Ishikawa (cell line): ENCODE measurements at regions not wholly inside any gene's neighbourhood (a gene's known extent, or its start where the extent isn't known, plus 50 kb on each side); places are given as distances from the start of the nearest gene placed in this dataset.

Experiments
- CEBPB ChIP-seq: IDR thresholded peaks from 2 replicates; pipeline ENCODE4 v1.6.1; 2012
- CREB1 ChIP-seq: IDR thresholded peaks from 2 replicates; pipeline ENCODE4 v1.6.1; 2012; ENCODE audit warnings: low read depth
- EGR1 ChIP-seq: IDR thresholded peaks from 2 replicates; pipeline ENCODE4 v1.6.1; 2012
- EP300 ChIP-seq: IDR thresholded peaks from 2 replicates; pipeline ENCODE4 v1.6.1; 2012; ENCODE audit warnings: borderline replicate concordance
- FOXM1 ChIP-seq: IDR thresholded peaks from 2 replicates; pipeline ENCODE4 v1.6.1; 2012; ENCODE audit warnings: low read depth, borderline replicate concordance
- NFIC ChIP-seq: IDR thresholded peaks from 2 replicates; pipeline ENCODE4 v1.6.1; 2012
- RAD21 ChIP-seq: IDR thresholded peaks from 2 replicates; pipeline ENCODE4 v1.6.1; 2012; ENCODE audit warnings: low read depth
- REST ChIP-seq: IDR thresholded peaks from 2 replicates; pipeline ENCODE4 v1.6.1; 2012; ENCODE audit warnings: low read depth, mild to moderate bottlenecking
- TAF1 ChIP-seq: IDR thresholded peaks from 2 replicates; pipeline ENCODE4 v1.6.1; 2012; ENCODE audit warnings: low read depth, mild to moderate bottlenecking
- TCF12 ChIP-seq: IDR thresholded peaks from 2 replicates; pipeline ENCODE4 v1.6.1; 2012; ENCODE audit warnings: low read depth
- TEAD4 ChIP-seq: IDR thresholded peaks from 2 replicates; pipeline ENCODE4 v1.6.1; 2012
- YY1 ChIP-seq: IDR thresholded peaks from 2 replicates; pipeline ENCODE4 v1.6.1; 2012; ENCODE audit warnings: low read depth
- ZBTB7A ChIP-seq: IDR thresholded peaks from 2 replicates; pipeline ENCODE4 v1.6.1; 2012; ENCODE audit warnings: low read depth
- TF ChIP-seq, protein P1 (sequence below): IDR thresholded peaks from 2 replicates; pipeline ENCODE4 v1.6.1; 2012
- TF ChIP-seq, protein P2 (sequence below): IDR thresholded peaks from 2 replicates; pipeline ENCODE4 v1.6.1; 2012

DNA sequence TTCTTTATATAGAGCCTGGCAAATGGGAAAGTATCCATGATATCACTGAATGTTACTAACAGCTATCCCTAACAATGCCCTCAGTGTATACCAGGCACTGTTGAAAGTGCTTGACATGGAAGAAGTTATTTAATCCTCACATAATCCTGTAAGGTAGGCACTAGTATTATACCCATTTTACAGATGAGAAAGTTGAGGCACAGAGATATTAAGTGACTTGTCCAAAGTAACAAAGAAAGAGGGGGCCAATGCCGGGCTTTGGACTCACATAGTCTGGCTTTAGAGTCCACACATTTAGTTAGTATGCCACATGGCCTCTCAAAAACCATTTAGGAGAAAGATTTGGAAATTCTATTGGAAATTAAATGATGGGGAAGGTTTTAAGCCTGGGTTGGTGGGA, 220.8 kb upstream of the PLET1 start:
- TF ChIP-seq, protein P1, sequence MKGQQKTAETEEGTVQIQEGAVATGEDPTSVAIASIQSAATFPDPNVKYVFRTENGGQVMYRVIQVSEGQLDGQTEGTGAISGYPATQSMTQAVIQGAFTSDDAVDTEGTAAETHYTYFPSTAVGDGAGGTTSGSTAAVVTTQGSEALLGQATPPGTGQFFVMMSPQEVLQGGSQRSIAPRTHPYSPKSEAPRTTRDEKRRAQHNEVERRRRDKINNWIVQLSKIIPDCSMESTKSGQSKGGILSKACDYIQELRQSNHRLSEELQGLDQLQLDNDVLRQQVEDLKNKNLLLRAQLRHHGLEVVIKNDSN = no peak
- TF ChIP-seq CREB1 (no peak), EGR1 (no peak), REST (no peak), TEAD4 (no peak), YY1 (no peak), RAD21 (no peak), NFIC (no peak), FOXM1 (no peak), EP300 (no peak), CEBPB (no peak), TAF1 (no peak), ZBTB7A (no peak), TCF12 (no peak)
- TF ChIP-seq, protein P2, sequence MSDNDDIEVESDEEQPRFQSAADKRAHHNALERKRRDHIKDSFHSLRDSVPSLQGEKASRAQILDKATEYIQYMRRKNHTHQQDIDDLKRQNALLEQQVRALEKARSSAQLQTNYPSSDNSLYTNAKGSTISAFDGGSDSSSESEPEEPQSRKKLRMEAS = no peak

GRCh38 chr11:112481893-112482292, 221.2 kb upstream of the PLET1 start:
- TF ChIP-seq TCF12 = no peak
- TF ChIP-seq CEBPB = no peak
- TF ChIP-seq EGR1 = no peak
- TF ChIP-seq ZBTB7A = no peak
- no peak for TF ChIP-seq TAF1
- TF ChIP-seq, protein P2 = no peak
- TF ChIP-seq NFIC = no peak
- TF ChIP-seq CREB1 = no peak
- TF ChIP-seq RAD21 = no peak
- no peak for TF ChIP-seq YY1
- no peak for TF ChIP-seq EP300
- TF ChIP-seq REST = no peak
- TF ChIP-seq FOXM1 = no peak
- no peak for TF ChIP-seq TEAD4
- TF ChIP-seq, protein P1 = no peak

GRCh38 chr11:112485280-112485679, 224.6 kb upstream of the PLET1 start:
- TF ChIP-seq, protein P1 = no peak
- TF ChIP-seq TAF1 (no peak), CREB1 (no peak), CEBPB (no peak), TCF12 (no peak), EGR1 (no peak), TEAD4 (no peak), FOXM1 (no peak), RAD21 (no peak), REST (no peak), ZBTB7A (no peak), EP300 (no peak), YY1 (no peak), NFIC (no peak)
- TF ChIP-seq, protein P2 = no peak

GRCh38 chr11:112497826-112498225, 237.2 kb upstream of the PLET1 start:
- no peak for TF ChIP-seq YY1
- no peak for TF ChIP-seq CREB1
- no peak for TF ChIP-seq EP300
- no peak for TF ChIP-seq ZBTB7A
- no peak for TF ChIP-seq FOXM1
- TF ChIP-seq TAF1 = no peak
- TF ChIP-seq, protein P2 = no peak
- TF ChIP-seq NFIC = no peak
- TF ChIP-seq TCF12 = no peak
- TF ChIP-seq, protein P1 = no peak
- TF ChIP-seq REST = no peak
- TF ChIP-seq TEAD4 = no peak
- TF ChIP-seq RAD21 = no peak
- no peak for TF ChIP-seq CEBPB
- no peak for TF ChIP-seq EGR1
